Stimulated activated CD4-positive, alpha-beta T cell treated with anti-CD3 and anti-CD28 coated beads, Interleukin-15, amount 100 ng/mL, for 48 hours (primary cell): ENCODE measurements at regions not wholly inside any gene's neighbourhood (a gene's known extent, or its start where the extent isn't known, plus 50 kb on each side); places are given as distances from the start of the nearest gene placed in this dataset.
"Not testable (repeated sequence)": the region's sequence is repeated elsewhere in the genome, so short reads cannot be mapped to it uniquely, and the experiment has no call there.

Source experiments
- DNase-seq, 2 donors: peaks; one replicate each; pipeline ENCODE4 v3.0.0-alpha.2; 2020; ENCODE audit warnings: low read depth in 2 of 2

- DNase-seq = no peak
Observed at GRCh38 chr9:714675-715074, 126.8 kb upstream of the DMRT1 start.

GRCh38 chr9:715300-715699, 126.2 kb upstream of the DMRT1 start:
- DNase-seq = no peak

- DNase-seq = no peak
Observed at GRCh38 chr9:715743-716400, 125.6 kb upstream of the DMRT1 start.

GRCh38 chr9:717722-718121, 123.8 kb upstream of the DMRT1 start:
- DNase-seq = no peak

- no peak for DNase-seq
Observed at GRCh38 chr9:720239-720881, 121.1 kb upstream of the DMRT1 start.

GRCh38 chr9:722388-722980, 119.0 kb upstream of the DMRT1 start:
- DNase-seq = no peak

- not testable (repeated sequence) for DNase-seq
Observed at GRCh38 chr9:724461-724860, 117.0 kb upstream of the DMRT1 start.

GRCh38 chr9:726005-726404, 115.5 kb upstream of the DMRT1 start:
- DNase-seq = no peak

GRCh38 chr9:727767-728166, 113.7 kb upstream of the DMRT1 start:
- no peak for DNase-seq

- DNase-seq = no peak
Observed at GRCh38 chr9:728535-728934, 113.0 kb upstream of the DMRT1 start.

- DNase-seq = no peak
Observed at GRCh38 chr9:731474-731873, 110.0 kb upstream of the DMRT1 start.

- DNase-seq = no peak
Observed at GRCh38 chr9:734831-735511, 106.5 kb upstream of the DMRT1 start.

- DNase-seq = no peak
Observed at GRCh38 chr9:737400-738120, 103.9 kb upstream of the DMRT1 start.

- no peak for DNase-seq
Observed at GRCh38 chr9:738209-738915, 103.1 kb upstream of the DMRT1 start.

- no peak for DNase-seq
Observed at GRCh38 chr9:739362-739761, 102.1 kb upstream of the DMRT1 start.

- DNase-seq = no peak
Observed at GRCh38 chr9:740221-740620, 101.3 kb upstream of the DMRT1 start.

GRCh38 chr9:742104-742503, 99.4 kb upstream of the DMRT1 start:
- DNase-seq = no peak

GRCh38 chr9:742914-743589, 98.4 kb upstream of the DMRT1 start:
- DNase-seq = no peak

GRCh38 chr9:744046-744712, 97.3 kb upstream of the DMRT1 start:
- no peak for DNase-seq

GRCh38 chr9:744790-745484, 96.6 kb upstream of the DMRT1 start:
- DNase-seq = no peak
